ENCODE measurements at regions not wholly inside any gene's neighbourhood (a gene's known extent, or its start where the extent isn't known, plus 50 kb on each side); places are given as distances from the start of the nearest gene placed in this dataset.
A peak's percentile ranks its signal among the peaks of the same experiment; 100 is the strongest.

DNA sequence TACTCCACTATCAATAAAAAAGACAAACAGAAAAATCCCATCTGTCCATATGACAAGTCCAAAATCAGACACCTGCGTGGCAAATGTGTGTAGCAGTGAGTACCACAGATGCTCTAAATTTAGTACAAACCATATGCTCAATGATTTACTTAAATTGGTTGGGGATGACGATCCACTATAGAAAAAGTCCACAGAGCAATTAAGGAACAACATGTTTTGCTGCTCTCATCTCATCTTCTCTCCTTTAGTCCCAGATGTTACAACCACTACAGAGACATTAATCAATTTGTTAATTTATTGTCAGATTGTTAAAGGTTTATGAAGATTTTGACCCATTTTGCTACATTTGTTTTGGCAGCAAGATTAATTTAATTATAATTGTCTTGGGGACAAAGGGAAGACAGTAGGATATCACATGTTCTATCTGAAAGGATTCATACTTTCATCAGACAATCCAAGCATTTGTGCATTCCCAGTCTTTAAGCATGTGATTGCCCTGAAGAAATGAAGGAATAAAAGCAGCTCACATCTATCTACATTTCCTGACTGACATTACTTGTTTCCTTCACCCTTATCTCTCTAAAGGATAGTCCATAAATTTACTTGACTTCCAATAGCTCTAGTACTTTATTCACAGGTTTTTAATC lies 2268.1 kb downstream of the PCDH7 start:
- no peak for DNase-seq (ENCODE audit: low spot score)

- DNase-seq (ENCODE audit: low spot score): no peak
Observed at GRCh38 chr4:32991663-32992062, 2271.5 kb downstream of the PCDH7 start.

GRCh38 chr4:32994981-32995881 lies 2275.1 kb downstream of the PCDH7 start:
- no peak for DNase-seq (ENCODE audit: low spot score)

GRCh38 chr4:33013282-33013681 lies 2293.1 kb downstream of the PCDH7 start:
- DNase-seq (ENCODE audit: low spot score): no peak

- no peak for DNase-seq (ENCODE audit: low spot score)
Observed at GRCh38 chr4:33025236-33025635, 2305.1 kb downstream of the PCDH7 start.

DNA sequence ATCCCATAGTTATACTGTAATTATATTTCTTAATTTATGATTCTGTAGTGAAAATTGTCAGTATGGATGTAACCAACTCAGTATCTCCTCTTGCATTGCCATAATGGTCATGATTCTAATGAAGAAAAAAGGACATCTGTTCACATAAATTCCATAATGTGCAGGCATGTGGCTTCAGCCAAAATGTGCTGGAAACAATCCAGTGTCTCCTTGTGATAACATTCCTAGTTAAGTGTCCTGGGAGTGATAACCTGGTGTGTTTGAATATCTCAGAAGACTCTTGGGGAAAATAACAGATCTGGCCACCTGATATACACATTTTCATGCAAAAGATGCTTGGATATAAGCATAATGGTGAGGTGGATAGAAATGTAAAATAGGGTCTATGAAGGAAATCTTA lies 2309.8 kb downstream of the PCDH7 start:
- no peak for DNase-seq (ENCODE audit: low spot score)

DNA sequence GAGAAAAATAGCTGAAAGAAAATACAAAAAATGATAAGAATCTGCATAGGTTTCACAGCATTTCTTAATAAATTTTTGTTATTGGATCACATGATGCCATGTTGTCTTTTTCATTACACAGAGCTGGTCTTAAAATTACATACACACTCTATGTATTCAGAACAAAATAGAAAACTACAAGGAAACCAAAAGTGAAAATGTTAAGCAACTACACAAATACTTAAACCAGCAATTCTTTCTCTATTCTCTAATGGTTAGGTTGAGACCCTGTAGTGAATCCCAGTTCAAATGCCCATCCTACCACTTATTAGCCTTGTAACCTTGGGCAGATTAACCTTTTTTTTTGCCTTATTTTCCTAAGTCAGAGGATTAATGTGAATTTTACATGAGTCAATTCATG lies 2311.2 kb downstream of the PCDH7 start:
- no peak for DNase-seq (ENCODE audit: low spot score)

- no peak for DNase-seq (ENCODE audit: low spot score)
Observed at GRCh38 chr4:33037464-33037863, 2317.3 kb downstream of the PCDH7 start.

- DNase-seq (ENCODE audit: low spot score): no peak
Observed at GRCh38 chr4:33045334-33045733, 2325.2 kb downstream of the PCDH7 start.

- no peak for DNase-seq (ENCODE audit: low spot score)
Observed at GRCh38 chr4:33052241-33052640, 2332.1 kb downstream of the PCDH7 start.

DNA sequence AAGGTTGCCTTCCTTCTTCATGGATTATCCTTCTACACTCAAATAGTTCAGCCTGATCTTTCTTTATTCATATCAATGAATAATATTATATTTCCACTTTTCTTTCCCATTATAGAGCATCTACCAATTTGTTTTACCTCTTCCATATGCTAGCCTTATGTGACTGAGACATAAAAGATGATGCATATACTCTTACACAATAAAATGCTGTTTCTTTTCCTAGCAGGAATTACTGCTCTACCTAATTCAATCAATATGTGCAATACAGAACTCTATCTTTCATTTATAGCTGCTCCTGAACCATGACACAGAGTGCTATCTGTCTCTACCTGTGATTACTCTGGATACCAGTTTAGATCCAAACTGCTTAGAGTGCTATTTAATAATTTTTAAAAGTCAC lies 2334.0 kb downstream of the PCDH7 start:
- no peak for DNase-seq (ENCODE audit: low spot score)

DNA sequence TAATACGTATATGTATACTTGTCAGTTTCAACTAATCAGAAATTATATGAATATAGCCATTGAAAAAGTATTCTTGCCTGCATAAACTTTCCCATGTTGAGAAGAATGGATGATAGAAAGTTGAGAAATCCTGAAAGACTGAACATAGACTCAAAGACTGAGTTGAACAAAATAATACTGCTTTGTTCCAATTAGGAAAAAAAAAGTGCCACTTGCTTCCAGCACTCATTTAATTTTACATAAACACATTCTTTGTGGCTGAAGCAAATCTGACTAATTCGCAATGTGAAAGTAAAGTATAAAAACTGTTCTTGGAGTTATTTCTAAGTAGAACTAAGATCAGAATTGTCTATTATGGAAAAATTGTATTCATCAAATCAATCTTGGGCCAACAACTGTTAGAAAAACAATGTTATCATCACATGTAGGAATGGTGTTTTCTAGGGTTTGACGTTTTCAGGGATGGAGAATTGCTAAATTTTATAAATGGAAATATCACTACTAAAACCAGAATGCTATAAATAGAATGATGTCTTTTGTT lies 2334.6 kb downstream of the PCDH7 start:
- no peak for DNase-seq (ENCODE audit: low spot score)

DNA sequence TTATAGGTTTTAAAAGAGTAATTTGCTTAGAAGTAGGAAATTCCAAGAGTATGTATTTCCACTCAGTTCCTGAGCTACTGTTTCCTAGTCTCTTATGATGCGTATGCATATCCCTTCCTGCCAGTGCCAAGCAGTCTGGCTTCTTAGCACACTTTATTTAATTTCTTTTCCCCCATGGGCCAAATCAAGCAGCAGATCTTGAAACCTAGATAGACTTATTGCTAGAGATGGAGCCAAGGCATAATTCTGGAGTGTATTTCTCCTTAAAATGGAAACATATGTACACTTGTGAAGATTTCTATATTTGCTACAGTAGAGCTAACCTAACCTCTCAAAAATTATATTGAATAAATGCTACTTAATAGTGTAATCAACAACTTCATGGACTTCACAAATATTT lies 2337.6 kb downstream of the PCDH7 start:
- DNase-seq (ENCODE audit: low spot score): no peak

- no peak for DNase-seq (ENCODE audit: low spot score)
Observed at GRCh38 chr4:33058998-33059397, 2338.8 kb downstream of the PCDH7 start.

GRCh38 chr4:33060674-33061542 lies 2340.7 kb downstream of the PCDH7 start:
- DNase-seq (ENCODE audit: low spot score): peak; percentile 52

GRCh38 chr4:33061727-33062126 lies 2341.6 kb downstream of the PCDH7 start:
- no peak for DNase-seq (ENCODE audit: low spot score)

- DNase-seq (ENCODE audit: low spot score): no peak
Observed at GRCh38 chr4:33062155-33062806, 2342.1 kb downstream of the PCDH7 start.

DNA sequence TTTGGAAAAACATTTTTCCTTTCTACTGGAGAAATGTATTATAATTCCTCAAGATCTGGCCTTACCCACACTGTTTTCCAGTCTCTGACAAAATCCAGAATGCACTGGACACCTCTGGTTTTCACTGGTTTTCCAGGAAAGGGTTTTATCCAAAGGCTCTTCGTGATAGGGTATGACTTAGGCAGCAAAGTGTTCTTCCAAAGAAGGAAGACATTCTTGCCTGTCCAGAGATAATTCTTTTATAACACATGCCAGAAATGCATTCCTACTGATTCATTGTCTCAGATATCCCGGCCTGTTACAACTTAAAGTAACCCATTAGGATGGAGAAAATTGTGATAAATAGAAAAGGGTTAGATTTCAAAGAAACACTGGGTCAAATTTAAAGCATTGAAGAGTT lies 2343.1 kb downstream of the PCDH7 start:
- no peak for DNase-seq (ENCODE audit: low spot score)

DNA sequence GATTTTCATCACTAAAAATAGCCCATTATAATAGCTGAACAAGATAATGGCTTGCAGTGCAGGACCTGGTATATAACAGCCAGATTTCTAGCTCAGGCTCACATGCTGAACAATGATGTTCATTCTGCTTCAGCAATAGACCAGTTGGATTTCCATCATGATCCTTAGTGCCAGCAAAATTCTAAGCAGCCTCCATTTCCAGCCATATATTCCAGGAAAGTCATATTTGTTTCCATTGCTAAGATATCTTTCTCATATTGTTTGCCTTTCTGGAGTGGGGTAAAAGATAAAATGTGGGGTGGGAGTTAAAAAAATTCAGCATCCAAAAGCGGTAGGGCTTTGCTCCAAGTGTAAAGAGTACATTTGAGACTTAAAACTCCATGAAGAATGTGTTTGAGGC lies 2344.1 kb downstream of the PCDH7 start:
- DNase-seq (ENCODE audit: low spot score): no peak

DNA sequence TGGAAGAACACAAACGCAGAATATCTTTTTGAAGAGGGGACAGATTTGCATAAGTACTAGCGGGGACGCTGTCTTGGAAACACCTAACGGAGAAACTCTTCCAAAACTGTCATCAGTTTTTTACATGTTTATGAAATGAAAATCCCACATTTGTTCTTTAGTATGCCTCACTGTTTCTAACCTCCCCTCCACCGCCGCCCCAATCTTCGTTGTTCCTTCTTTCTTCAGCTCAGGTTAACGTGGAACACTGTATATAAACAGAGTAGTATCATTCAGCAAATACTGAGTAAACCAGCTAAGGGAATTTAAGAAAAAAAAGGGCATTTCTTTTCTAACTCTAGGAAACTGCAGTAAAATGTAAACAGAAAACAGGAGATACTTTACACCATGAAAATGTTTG lies 2345.6 kb downstream of the PCDH7 start:
- DNase-seq (ENCODE audit: low spot score): no peak

GRCh38 chr4:33067221-33067620 lies 2347.1 kb downstream of the PCDH7 start:
- no peak for DNase-seq (ENCODE audit: low spot score)

DNA sequence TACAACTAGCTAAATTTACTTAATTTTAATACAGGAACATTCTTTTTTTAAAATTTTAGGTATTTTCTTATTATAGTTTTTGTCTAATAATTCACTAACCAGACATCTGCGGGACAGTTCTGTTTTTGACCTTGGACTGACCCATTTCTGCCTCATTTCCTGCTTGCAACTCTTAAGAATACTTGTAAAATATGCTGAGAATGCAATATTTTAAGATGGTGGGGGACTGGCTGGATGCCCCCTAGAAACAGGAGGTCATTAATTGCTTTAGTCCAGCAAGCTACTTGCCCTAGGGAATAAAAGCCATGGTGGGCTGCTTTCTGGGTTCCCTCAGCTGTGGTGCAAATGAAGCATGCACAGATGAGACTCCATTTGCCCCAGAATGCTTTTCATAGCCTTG lies 2348.4 kb downstream of the PCDH7 start:
- no peak for DNase-seq (ENCODE audit: low spot score)
